ENCODE measurements at regions not wholly inside any gene's neighbourhood (a gene's known extent, or its start where the extent isn't known, plus 50 kb on each side); places are given as distances from the start of the nearest gene placed in this dataset.

GRCh38 chr11:80592546-80592945 lies 1151.7 kb upstream of the TENM4 start:
- no peak overlapping the region for H3K27ac Mint-ChIP-seq
- no peak overlapping the region for H3K56ac ChIP-seq (ENCODE audit: insufficient read length, low read depth, low read length)
- WGBS (ENCODE audit: extremely low coverage, insufficient read length, low lambda C conversion rate): no CpG with 5 or more reads among the region's 4 CpGs
- no peak overlapping the region for H3K27ac ChIP-seq (ENCODE audit: insufficient read length, low read depth, low read length)
- no peak overlapping the region for H3K4me3 Mint-ChIP-seq
- no peak overlapping the region for H2BK12ac ChIP-seq (ENCODE audit: insufficient read length, low read depth, low read length)
- H2BK20ac ChIP-seq (ENCODE audit: low read depth, low read length, poor library complexity, severe bottlenecking): no peak overlapping the region
- H3K36me3 Mint-ChIP-seq (ENCODE audit: insufficient read depth in 1 of 3, low read depth in 3 of 3): no peaks in the 10 kb centered on the region
- H3K4me1 ChIP-seq (ENCODE audit: insufficient read depth, low read length): no peaks in the 10 kb centered on the region; the same call in 1 of the 2 replicates
- no peak overlapping the region for H2AK5ac ChIP-seq (ENCODE audit: insufficient read length, low read length)
- no peaks in the 10 kb centered on the region for H3K79me1 ChIP-seq (ENCODE audit: insufficient read depth, low read depth, low read length, poor library complexity, severe bottlenecking)
- no peak overlapping the region for H4K5ac ChIP-seq (ENCODE audit: insufficient read length, low read depth, low read length)
- no peak overlapping the region for H3K18ac ChIP-seq (ENCODE audit: insufficient read length, low read depth, low read length)
- H4K91ac ChIP-seq (ENCODE audit: insufficient read length, low read depth, low read length): no peak overlapping the region
- no peaks in the 10 kb centered on the region for H3K79me2 ChIP-seq (ENCODE audit: insufficient read depth, low read length)
- no peak overlapping the region for H2BK15ac ChIP-seq (ENCODE audit: low read depth, low read length)
- no peaks in the 10 kb centered on the region for H4K20me1 ChIP-seq (ENCODE audit: control insufficient read depth, insufficient read depth, insufficient read length)
- peaks cover 9% of the 10 kb centered on the region in 2 experiments for H3K4me1 Mint-ChIP-seq
- H3K9me3 ChIP-seq (ENCODE audit: control insufficient read depth, low read depth, low read length): no peaks in the 10 kb centered on the region
- no peak overlapping the region for H3T11ph ChIP-seq (ENCODE audit: low read length)
- no peak overlapping the region for H2BK5ac ChIP-seq (ENCODE audit: insufficient read length, low read length)
- H2AFZ ChIP-seq (ENCODE audit: low read length): no peak overlapping the region
- H3K27me3 Mint-ChIP-seq (ENCODE audit: low read depth): no peaks in the 10 kb centered on the region
- no peak overlapping the region for H3K9ac ChIP-seq (ENCODE audit: extremely low read depth, insufficient read length, low read length)
- H3K4me2 ChIP-seq (ENCODE audit: insufficient read depth, insufficient read length, low read length): no peak overlapping the region
- TF ChIP-seq, protein P1, sequence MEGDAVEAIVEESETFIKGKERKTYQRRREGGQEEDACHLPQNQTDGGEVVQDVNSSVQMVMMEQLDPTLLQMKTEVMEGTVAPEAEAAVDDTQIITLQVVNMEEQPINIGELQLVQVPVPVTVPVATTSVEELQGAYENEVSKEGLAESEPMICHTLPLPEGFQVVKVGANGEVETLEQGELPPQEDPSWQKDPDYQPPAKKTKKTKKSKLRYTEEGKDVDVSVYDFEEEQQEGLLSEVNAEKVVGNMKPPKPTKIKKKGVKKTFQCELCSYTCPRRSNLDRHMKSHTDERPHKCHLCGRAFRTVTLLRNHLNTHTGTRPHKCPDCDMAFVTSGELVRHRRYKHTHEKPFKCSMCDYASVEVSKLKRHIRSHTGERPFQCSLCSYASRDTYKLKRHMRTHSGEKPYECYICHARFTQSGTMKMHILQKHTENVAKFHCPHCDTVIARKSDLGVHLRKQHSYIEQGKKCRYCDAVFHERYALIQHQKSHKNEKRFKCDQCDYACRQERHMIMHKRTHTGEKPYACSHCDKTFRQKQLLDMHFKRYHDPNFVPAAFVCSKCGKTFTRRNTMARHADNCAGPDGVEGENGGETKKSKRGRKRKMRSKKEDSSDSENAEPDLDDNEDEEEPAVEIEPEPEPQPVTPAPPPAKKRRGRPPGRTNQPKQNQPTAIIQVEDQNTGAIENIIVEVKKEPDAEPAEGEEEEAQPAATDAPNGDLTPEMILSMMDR (conservative IDR thresholded peaks at IDR 0.05): no peak
- no peak overlapping the region for H3K14ac ChIP-seq (ENCODE audit: insufficient read depth, low read length)
- no peak overlapping the region for H3K4ac ChIP-seq (ENCODE audit: low read depth, low read length)
- no peaks in the 10 kb centered on the region for H3K23me2 ChIP-seq (ENCODE audit: insufficient read length, low read depth, low read length, poor library complexity, severe bottlenecking)
- DNase-seq: no peak
- no peaks in the 10 kb centered on the region for H3K9me3 Mint-ChIP-seq
- H4K8ac ChIP-seq (replicated peaks; ENCODE audit: insufficient read length, low read depth, low read length): no peak overlapping the region
- H3K23ac ChIP-seq (ENCODE audit: insufficient read length, low read depth, low read length): no peak overlapping the region
- H2BK120ac ChIP-seq (ENCODE audit: low read depth, low read length, poor library complexity, severe bottlenecking): no peak overlapping the region
- no peaks in the 10 kb centered on the region for H3K27me3 ChIP-seq (ENCODE audit: insufficient read depth, low read length)

Measured in H9 (cell line).